ENCODE measurements at regions not wholly inside any gene's neighbourhood (a gene's known extent, or its start where the extent isn't known, plus 50 kb on each side); places are given as distances from the start of the nearest gene placed in this dataset.

GRCh38 chr2:172685467-172685866 lies 50.2 kb upstream of the RAPGEF4 start:
- Mint-ChIP-seq H3K36me3 (ENCODE audit: low read depth) (peaks cover 11% of the 10 kb centered on the region), H3K9me3 (peaks cover 35% of the 10 kb centered on the region), H3K4me3 (no peak overlapping the region), H3K4me1 (peaks cover 22% of the 10 kb centered on the region), H3K27me3 (ENCODE audit: low read depth) (no peaks in the 10 kb centered on the region), H3K27ac (no peak overlapping the region)
- TF ChIP-seq, protein P1, sequence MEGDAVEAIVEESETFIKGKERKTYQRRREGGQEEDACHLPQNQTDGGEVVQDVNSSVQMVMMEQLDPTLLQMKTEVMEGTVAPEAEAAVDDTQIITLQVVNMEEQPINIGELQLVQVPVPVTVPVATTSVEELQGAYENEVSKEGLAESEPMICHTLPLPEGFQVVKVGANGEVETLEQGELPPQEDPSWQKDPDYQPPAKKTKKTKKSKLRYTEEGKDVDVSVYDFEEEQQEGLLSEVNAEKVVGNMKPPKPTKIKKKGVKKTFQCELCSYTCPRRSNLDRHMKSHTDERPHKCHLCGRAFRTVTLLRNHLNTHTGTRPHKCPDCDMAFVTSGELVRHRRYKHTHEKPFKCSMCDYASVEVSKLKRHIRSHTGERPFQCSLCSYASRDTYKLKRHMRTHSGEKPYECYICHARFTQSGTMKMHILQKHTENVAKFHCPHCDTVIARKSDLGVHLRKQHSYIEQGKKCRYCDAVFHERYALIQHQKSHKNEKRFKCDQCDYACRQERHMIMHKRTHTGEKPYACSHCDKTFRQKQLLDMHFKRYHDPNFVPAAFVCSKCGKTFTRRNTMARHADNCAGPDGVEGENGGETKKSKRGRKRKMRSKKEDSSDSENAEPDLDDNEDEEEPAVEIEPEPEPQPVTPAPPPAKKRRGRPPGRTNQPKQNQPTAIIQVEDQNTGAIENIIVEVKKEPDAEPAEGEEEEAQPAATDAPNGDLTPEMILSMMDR (IDR thresholded peaks at IDR 0.05; ENCODE audit: unreplicated experiment in 3 of 3): no peak
